Suppressor macrophage treated with lipopolysaccharide for 1 hour (primary cell): ENCODE measurements at regions not wholly inside any gene's neighbourhood (a gene's known extent, or its start where the extent isn't known, plus 50 kb on each side); places are given as distances from the start of the nearest gene placed in this dataset.
"Not testable (repeated sequence)": the region's sequence is repeated elsewhere in the genome, so short reads cannot be mapped to it uniquely, and the experiment has no call there.

ENCODE experiments used
- DNase-seq, 3 donors: peaks; one replicate each; pipeline ENCODE4 v3.0.0-alpha.2; 2020 to 2022

DNA sequence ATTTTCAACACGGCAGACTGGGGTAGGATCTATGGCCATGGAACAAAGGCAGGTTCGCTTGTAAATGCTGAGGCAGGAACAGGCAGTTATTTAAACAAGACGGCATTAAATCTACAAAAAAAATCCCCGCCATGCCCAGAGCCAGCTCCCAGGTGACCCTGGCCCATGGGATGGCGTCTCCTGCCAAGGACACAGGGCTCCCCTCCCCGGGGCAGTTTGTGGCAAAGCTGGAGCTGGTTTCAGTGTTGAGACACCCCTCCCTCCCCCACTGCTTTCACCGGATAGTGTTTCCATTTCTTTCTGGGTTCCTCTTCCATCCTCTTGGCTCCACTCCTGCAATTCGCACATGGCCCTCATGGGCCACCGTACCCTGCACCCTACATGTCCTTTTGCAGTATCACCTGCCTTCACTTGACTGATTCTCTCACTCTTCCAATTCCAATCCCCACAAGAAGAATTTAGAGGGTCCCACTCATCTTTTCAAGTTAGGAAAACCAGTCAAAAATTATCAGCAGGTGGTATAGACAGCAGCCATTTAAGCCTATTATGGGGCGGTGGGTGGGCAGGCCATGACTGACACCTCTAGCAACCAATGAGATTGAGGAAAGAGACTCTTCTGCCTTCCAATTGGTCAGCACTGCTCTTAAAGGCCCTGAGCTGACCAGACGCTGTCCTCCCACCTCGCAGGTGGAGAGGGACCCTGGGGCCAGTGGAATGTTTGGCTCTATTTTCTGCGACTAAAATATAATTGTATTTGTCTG lies 52.0 kb downstream of the OLIG1 start:
- DNase-seq = peak in 1 of 3 donors; percentile 28

DNA sequence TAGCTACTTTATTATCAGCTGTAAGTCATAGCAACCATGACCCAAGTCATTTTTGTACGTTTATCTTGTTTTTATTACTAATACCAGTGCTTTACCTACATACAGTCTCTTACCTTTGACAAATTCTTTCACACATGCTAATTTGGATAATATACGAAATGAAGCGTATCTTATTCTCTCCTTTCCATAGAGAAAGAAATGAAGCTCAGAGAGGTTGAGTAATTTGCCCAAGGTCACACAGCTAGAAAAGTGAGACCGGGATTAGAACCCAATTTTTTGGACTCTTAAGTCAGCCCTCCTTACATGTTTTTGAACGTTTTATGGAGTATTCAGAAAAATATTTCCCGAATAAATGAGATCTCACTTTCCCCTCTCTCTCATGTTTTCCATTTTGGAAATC lies 52.6 kb downstream of the OLIG1 start:
- no peak for DNase-seq

DNA sequence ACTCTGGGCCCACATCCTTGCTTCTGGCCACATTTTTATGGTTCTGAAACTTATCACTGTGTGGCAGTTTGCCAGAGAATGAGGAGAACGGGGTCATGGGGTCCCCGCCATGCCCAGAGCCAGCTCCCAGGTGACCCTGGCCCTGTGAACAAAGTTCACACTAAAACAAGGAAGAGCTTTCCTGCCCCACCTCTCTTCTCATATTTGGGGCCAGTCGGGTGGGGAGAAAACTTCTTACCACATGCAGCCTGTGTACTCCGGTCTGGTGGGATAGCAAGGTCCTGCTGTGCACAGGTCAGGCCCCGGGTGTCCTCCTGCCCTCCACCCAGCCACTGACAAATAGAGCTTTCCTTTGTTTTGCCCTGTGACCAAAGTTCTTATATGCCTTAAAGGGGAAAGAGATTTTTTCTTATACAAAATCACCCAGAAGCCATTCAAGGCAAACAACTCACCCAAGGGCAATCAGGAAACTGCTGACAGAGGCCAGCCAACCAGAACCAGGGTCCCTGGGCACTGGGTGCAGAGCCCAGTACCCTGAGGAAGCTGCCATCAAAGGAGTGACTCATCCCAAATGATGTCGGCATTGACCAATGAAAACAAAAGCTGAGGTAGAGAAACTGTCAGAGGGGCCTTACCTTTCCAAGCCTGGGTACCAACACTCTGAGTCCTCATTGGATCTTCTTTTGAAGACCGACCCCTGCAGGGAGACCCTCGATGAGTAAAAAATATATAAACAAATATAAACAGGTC lies 53.6 kb downstream of the OLIG1 start:
- DNase-seq = peak in 1 of 3 donors; percentile 23

DNA sequence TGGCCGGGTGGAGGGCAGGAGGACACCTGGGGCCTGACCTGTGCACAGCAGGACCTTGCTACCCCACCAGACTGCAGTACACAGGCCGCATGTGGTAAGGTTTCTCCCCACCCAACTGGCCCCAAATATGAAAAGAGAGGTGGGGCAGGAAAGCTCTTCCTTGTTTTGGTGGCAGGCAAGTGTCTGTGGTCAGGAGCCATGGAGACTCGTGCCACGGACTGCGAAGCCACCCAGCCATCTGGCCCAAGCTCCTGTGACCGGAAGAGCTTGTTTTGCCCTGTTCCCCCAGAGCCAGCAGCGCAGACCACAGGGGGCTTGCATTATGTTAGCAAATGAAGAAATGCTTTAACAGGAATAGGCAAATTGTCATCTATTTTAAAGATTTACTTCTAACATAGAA lies 54.9 kb downstream of the OLIG1 start:
- peak in 2 of 3 donors; percentile 18 to 19 for DNase-seq

DNA sequence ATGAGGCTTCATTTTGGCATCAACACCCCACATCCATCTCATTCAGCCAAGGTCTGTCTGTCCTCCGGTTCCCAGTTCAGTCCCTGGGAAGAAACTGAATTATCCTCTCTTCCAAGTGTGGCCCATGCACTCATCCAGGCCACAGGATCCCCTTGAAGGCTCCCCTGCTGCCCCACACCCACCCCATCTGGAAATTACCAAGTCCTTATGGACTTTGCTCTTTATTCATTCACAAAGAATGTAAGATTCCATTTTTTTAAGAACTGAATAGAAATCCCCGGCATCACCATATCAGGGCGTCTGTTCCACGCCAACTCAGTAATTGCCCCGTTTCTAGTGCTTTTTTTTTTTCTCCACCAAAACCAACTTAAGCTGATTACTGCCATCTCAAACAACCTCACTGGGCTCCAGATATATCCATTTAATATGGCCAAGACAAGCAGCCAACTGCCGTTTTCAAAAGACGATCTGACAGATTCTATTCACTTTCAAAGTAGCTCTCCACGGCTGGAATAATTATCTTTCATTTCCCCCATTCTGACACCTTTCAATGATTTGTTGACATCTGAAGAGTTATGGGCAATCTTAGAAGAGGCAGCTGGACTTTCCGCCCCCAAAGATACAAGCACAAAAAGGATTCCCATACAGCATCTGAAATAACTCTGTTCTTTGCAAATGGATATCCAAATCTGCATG lies 55.9 kb downstream of the OLIG1 start:
- no peak for DNase-seq

DNA sequence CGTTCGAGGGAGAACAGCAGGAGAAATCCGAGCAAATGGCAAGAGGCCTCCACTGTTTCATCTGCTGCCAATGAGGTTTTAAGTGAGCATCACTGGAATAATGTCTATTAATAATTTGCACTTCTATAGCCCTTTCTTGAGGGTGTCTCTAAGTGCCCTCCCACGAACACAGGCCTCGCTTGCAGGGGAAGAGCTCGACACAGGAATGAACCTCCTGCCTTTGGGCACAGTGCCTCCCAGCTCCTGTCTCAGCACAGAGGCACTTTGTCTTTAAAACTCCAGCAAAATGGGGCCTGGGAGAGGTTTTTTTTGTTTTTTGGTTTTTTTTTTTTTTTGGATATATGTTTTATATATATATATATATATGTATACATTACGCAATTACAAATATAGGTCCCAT lies 56.6 kb downstream of the OLIG1 start:
- no peak for DNase-seq

DNA sequence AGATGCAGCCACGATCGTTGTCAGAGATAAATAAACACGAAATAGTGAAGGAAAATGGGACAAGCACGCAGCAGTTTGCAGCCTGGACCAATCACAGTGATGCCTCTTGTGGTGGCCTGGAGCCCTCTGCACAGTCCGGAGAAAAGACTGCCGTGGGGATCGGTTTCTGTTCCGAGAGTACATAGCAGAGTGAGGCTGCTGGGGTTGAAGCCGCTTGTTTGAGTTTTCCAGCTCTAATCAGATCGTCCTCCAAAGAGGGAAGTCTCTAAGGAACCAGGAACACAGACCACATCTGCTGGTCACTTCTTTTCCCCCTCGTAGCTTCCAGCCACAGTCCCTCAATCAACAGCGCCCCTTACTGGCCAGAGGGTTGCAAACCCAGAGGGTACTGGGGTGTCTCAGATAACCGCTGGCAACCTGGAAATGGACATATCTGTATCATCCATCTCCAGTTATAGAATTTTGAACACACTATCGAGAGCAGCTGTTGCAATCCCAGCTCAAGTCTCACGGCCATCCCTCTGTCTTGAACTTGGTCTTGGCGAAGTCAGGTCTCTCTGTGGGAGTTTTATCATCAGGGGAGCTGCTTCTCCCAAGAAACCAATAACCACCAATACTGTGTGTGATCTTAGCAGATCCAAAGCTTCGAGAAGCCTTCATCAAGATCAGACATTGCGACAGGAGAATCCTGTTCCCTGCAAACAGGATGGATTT lies 57.4 kb downstream of the OLIG1 start:
- peak; percentile 91 to 94 (median 92) for DNase-seq

DNA sequence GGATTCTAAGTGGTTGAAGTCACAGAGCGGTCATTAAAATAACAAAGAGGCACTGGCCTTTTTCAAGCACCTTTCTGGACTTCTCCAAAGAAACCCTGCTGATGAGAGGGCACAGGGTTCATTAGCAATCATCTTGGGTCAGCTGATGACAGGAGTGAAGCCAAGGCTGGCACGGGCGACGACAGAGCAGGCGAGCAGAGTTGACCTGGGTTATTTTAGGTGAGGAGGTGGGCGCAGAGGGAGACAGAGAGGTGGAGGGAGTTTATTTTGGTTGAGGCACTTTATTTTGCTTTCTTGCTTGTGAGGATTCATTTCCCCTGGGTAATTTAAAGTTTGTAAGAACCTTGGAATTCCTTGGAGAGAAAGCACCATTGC lies 57.9 kb downstream of the OLIG1 start:
- no peak for DNase-seq

DNA sequence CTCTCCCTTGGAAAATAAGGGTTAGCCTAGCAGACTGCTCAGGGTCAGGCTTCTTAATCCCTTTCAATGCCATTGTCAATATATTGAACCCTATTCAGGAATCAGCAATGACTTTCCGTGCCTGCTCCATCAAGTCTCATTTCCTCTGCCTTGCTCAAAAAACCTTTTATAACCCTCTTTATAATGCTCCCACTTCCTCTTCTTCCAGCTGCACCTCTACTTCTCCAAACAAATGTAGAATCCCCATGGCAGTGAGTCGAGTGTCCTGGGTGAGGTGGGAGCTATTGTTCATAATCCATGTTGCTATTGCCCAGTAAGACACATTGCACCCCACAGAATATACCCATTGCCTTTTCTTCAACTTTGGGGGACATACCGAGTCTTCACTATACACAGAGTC lies 58.6 kb downstream of the OLIG1 start:
- DNase-seq = peak in 2 of 3 donors; percentile 29 to 32

DNA sequence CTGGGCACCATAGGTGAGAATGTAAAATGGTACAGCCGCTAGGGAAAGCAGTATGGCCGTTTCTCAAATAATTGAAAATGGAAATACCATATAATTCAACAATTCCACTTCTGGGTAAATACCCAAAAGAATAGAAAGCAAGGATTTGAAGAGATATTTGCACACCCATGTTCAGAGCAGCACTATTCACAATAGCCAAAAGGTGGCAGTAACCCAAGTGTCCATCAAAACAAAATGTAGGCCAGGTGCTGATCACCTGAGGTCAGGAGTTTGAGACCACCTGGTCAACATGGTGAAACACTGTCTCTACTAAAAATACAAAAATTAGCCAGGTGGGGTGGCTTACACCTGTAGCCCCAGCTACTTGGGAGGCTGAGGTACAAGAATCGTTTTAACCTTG lies 62.1 kb downstream of the OLIG1 start:
- DNase-seq = no peak

DNA sequence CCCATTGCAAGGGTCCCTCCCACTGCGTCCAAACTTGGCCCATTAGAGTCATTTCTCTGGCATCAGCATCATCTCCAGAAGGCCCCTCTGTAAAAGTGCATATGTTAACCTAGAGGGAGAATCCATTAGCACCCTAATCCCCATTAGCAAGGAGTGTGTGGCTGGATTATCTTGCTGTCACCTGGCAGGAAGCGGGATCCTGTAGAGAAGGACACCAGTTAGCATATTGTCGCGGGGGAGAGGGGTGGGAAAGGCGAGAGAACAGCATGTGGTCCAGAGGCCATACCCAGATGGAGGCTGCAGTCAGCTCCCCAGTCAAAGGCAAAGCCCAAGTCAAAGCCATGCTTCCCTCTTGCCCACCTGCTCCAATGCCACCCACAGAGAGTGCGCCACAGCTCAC lies 64.0 kb downstream of the OLIG1 start:
- DNase-seq = no peak

DNA sequence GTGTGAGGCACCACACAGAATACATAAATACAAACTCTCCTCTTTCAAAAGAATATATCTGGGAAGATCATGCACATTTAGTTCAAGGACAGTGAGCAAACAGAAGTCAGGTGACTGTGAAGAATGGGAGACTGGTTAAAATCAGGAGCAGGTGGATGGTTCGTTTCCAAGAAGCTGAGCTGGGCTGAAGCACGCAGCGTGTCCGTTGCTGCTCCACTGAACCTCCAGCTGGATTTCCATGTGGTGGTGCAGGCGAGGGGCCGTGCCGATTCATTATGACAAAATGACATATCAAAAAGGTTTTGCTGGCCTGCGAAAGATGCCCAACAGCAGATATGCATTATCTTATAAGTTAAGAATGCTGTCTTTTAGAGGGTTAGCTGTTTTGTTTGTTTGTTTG lies 66.0 kb downstream of the OLIG1 start:
- DNase-seq = no peak

DNA sequence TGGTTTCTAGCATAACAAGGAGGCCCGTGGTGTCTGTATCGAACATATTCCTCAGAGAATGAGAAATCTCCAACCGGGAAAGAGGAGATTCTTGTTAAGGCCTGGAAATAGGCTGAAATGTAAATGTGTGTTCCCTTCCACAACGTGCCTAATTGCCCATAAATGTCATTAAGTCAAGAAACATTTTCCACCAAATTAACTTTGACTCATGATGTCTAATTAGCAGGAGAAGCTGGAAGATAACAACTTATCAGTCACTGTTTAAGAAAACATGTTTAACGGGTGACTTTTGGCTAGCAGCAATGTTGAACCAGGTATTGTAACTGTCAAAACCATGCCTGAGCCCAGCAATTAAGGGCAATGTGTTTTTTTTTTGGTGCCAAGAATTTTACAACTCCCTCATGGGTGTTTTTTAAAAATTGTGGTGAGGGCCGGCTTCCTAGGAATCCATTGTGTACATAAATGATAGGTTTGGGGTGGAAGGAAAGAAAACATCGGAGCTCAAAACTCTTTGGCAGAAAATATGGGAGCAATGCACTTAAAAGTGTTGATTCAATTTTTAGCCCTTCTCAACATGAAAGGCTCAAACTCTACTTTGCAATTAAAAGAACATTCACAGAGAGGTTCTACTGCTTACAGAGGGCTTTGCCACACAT lies 67.0 kb downstream of the OLIG1 start:
- no peak for DNase-seq

DNA sequence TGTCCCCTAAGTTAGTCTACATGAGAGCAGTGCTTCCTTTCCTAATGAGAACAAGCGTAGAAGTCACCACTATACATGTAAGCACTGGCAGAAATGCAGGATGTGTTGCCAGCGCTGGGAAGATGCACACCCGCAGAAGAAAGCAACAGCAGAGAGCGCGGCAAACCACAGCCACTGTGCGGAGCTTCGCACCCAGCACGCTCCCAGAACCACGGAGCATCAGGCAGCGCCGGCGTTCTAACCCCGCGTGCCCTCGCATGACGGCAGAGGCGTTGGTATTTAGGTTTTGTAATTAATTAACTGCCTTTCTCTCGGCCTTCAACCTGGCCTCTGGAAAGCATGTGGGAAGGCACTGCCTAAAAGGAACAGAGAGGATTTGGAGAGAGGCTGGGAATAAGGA lies 69.1 kb downstream of the OLIG1 start:
- no peak for DNase-seq

DNA sequence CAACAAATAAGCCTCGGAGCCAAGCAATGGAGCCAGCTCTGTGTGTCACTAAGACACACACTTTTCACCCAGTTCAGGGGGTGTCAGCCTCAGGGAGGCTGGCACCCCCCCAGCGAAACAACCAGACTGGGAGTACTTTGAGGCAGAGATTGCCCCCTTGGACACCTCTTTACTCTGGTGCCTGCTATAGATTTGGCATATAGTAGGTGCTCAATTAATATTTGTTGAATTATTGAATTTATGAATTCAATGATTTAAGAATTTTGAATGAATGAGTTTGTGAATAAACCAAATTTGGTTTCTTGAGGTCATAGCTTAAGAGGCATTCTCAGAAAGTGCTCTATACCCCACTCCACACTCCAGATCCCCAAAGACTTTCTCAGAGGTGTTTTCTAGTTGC lies 70.3 kb downstream of the OLIG1 start:
- DNase-seq = no peak

DNA sequence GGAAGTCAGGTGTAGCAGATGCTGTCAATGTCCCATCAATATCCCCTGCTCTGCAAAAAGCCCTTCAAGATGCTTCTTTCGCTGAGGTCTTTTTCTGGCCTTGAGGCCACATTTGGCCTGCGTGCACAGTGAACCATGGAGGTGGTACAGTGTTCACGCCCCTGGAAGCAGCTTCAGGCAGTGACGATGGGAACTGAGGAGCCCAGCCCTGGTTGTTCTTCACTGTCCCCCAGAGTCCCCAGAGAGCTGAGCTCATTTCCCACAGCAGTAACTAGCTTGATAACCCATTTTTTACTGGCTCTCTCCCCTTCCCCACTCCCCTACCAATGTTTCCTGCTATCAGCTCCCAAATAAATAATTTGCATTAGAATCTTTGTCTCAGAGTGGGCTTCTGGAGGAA lies 76.5 kb downstream of the OLIG1 start:
- DNase-seq = no peak

DNA sequence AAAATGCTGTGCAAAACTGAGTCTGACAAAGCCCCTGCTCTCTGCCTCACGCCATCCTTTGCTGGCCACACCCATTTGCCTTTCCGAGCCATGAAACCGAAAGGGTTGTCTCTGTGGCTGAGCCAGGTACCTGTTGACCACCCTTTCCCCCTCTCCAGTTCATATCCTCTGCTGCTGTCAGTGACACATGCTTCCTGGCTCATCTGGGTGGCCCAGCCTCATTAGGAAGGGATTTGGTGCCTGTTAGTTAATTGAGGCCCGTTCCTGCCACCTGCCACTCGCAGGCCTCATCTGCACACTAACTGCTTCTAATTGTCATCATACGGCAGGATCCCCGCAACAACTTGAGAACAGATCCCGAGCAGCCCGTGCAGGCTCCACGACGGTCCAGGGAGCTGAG lies 79.2 kb downstream of the OLIG1 start:
- no peak for DNase-seq

DNA sequence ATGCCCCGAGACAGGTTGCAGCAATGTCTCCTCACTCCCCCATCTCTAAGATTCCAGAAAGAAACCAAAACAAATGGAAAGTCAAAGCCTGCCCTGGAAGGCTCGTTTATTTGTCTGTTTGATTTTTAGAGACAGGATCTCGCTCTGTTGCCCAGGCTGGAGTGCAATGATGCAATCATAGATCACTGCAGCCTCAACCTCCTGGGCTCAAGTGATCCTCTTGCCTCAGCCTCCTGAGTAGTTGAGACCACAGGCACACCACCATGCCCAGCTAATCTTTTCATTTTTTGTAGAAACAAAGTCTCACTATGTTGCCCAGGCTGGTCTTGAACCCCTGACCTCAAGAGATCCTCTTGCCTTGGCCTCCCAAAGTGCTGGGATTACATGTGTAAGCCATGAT lies 78.8 kb upstream of the IFNAR2 start:
- DNase-seq = not testable (repeated sequence)

DNA sequence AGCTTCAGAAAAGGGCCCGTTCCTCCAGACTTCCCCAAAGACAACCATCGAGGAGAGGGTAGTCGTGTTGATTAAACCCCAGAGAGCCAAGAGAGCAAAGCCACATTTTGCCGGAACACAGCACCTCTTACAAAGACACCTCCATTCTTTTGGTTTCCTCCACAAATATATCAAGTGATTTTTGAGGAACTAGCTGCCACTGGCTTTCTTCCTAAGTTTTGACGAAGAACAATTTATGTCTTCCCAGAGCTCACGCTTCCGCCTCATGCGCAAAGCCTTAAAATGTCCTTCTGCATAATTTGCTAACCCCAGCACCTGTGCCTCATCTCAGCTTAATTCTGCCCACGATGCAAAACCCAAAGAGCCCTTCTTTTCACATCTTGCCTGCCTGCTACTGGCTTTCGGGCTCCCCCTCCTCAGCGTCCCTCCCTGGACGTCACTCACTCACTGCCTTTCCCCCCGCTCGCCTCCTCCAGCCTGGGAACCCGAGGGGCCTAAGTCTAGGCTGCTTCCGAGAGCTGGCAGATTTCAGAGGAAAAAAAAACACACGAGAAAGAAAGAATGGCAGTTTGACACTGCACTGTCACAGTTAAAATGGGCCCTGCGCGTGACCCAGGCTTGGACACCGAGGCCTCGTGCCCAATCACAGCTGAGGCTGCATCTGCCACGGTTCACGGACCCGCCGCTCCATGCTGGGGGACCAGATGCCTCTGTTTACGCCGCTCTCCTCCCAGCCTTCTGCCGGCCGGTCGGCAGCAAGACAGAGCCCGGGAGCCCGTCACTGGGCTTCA lies 77.6 kb upstream of the IFNAR2 start:
- DNase-seq = peak; percentile 16 to 47 (median 30)

DNA sequence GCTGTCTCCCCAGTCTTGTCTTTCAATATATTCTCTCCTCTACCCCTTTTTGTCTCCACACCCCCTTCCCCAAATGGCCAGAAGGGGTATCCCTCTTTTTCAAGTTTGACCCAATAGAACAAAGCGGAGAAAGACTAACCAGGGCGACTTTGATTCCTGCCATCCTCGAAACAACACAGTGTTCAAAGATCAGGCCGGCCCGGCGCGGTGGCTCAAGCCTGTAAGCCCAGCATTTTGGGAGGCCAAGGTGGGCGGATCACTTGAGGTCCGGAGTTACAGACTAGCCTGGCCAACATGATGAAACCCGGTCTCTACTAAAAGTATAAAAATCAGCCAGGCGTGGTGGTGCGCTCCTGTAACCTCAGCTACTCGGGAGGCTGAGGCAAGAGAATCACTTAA lies 77.0 kb upstream of the IFNAR2 start:
- DNase-seq = no peak

DNA sequence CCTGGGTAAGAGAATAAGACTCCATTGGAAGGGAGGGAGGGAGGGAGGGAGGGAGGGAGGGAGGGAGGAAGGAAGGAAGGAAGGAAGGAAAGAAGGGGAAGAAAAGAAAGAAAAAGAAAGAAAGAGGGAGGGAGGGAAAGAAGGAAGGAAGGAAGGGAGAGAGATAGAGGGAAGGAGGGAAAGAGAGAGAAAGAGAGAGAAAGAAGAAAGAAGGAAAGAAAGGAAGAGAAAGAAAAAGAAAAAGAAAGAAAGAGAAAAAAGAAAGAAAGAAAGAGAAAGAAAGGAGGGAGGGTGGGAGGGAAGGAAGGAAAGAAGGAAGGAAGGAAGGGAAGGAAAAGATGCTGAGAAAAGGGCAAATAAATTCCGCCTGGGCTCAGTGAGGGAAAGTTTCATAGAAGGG lies 74.7 kb upstream of the IFNAR2 start:
- no peak for DNase-seq

DNA sequence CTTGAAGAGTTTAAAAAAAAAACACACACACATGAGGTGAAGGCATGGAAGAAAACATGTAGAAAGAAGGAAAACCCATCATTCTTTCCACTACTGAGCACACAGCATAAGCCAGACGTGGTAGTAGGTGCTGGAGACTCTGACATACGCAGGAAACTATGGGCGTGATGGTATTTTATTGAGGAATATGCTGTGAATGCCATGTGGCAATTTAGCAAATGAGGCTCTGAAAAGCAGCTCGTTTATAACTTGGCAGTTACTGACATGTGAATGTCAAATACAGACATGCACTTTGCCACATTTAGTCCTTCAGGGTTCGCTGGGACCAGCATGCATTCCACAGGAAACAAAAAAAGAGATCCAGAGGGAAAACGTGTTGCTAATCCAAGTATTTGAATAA lies 74.3 kb upstream of the IFNAR2 start:
- no peak for DNase-seq
